Left lung (tissue), 4 donors: ENCODE measurements at regions not wholly inside any gene's neighbourhood (a gene's known extent, or its start where the extent isn't known, plus 50 kb on each side); places are given as distances from the start of the nearest gene placed in this dataset.

Experiments used
- ATAC-seq: fragments of 200-7000 bp; cut with Tn5 transposase; one replicate; pipeline ENCODE4 v1.9.1; 2020; ENCODE audit warnings: moderate library complexity
- DNase-seq, 4 donors: peaks; one replicate each; pipeline ENCODE4 v3.0.0-alpha.2; 2013 to 2020
- H3K27ac ChIP-seq, 2 donors: fragments of 200-600 bp; sonication (generic) in 1 of 2; one replicate each; pipeline versions ENCODE4 v1.5.0 to v1.8.0; 2020 to 2021
- H3K27me3 ChIP-seq, 2 donors: fragments of 200-600 bp; sonication (generic) in 1 of 2; one replicate each; pipeline versions ENCODE4 v1.5.0 to v1.8.0; 2020 to 2021
- H3K36me3 ChIP-seq, 2 donors: fragments of 200-600 bp; sonication (generic) in 1 of 2; one replicate each; pipeline versions ENCODE4 v1.5.0 to v1.8.0; 2020 to 2021
- H3K4me1 ChIP-seq, 2 donors: fragments of 200-600 bp; one replicate each; pipeline ENCODE4 v1.8.0; 2021
- H3K4me3 ChIP-seq, 2 donors: fragments of 200-600 bp; sonication (generic) in 1 of 2; one replicate each; pipeline versions ENCODE4 v1.5.0 to v1.8.0; 2020 to 2021; ENCODE audit warnings: mild to moderate bottlenecking in 1 of 2
- H3K9me3 ChIP-seq, 2 donors: fragments of 200-600 bp; sonication (generic) in 1 of 2; one replicate each; pipeline versions ENCODE4 v1.5.0 to v1.8.0; 2020 to 2021
- CTCF ChIP-seq, 2 donors: fragments of 200-600 bp; sonication (generic) in 1 of 2; IDR thresholded peaks; one replicate each; pipeline versions ENCODE4 v1.5.0 to v1.8.0; 2021; ENCODE audit warnings: antibody characterized with exemption in 2 of 2
- intact Hi-C, 2 donors: fragments of 100-400 bp; cut with DNase I; formaldehyde crosslinking; loops; one replicate each; pipeline versions ENCODE4 v1.11.2 to v1.14.2; 2022
- donor health status: DM: no; HTN: yes; CAD: no.
- donor health status: DM: no; HTN: no; CAD: no.

DNA sequence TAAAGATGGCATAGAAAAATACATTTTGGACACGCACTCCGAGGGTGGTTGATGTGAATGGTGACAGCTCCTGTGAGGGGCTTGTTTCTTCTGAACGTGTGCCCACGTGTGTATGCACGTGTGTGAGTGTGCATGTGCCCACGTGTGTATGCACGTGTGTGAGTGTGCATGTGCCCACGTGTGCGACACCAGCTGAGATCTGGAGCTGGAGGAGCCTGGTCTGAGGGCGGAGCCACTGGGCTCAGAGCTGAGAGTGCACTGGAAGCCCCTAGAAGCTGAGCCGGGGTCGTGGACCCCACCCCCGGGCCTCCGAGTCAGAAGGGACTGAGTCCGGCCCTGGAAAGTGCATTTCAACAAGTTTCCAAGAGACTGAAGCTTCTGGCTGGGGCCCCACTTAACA is 282.5 kb upstream of the IRX4 start:
- H3K4me1 ChIP-seq, result no peaks in the 10 kb centered on the region

DNA sequence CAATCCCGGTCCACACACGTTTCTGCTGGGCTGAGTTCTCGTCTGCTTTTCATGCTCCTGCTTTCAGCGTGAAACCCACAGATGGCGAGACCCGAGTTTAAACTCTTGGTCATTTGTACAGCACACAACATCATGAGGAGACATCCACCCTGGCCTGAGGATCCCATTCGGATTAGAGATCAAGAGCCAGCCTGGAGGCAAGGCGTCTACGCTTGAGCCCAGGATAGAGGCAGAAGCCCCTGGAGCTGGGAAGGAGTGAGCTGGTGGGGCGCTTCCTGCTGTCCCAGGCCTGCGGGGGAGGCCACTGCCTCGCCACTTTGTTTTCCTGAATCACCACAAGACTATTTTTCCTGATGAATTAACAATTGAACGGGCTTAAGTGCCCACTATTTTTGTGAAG is 281.9 kb upstream of the IRX4 start:
- DNase-seq, result no peak
- no peak for TF ChIP-seq CTCF (IDR thresholded peaks at IDR 0.05)
- intact Hi-C loops, result no loop called here
- no peaks in the 10 kb centered on the region for H3K36me3 ChIP-seq
- H3K4me1 ChIP-seq, result no peaks in the 10 kb centered on the region
- H3K9me3 ChIP-seq, result no peaks in the 10 kb centered on the region
- H3K27me3 ChIP-seq, result peaks cover 0 to 39% of the 10 kb centered on the region in 2 donors
- no peak overlapping the region for H3K4me3 ChIP-seq
- no peak overlapping the region for H3K27ac ChIP-seq
- no peak for ATAC-seq

More for the DNA sequence above, 282.5 kb upstream of the IRX4 start:
- Histone ChIP-seq H3K9me3 (no peaks in the 10 kb centered on the region), H3K4me3 (no peak overlapping the region), H3K27ac (no peak overlapping the region), H3K36me3 (no peaks in the 10 kb centered on the region), H3K27me3 (peaks cover 5 to 45% of the 10 kb centered on the region in 2 donors)
- DNase-seq (no peak), ATAC-seq (no peak)
- no peak for TF ChIP-seq CTCF (IDR thresholded peaks at IDR 0.05)
- intact Hi-C loops, result no loop called here

- Histone ChIP-seq H3K4me1 (no peaks in the 10 kb centered on the region), H3K27ac (no peak overlapping the region), H3K4me3 (no peak overlapping the region), H3K36me3 (no peaks in the 10 kb centered on the region), H3K27me3 (peaks cover 0 to 33% of the 10 kb centered on the region in 2 donors), H3K9me3 (no peaks in the 10 kb centered on the region)
- ATAC-seq (no peak), DNase-seq (no peak)
- intact Hi-C loops, result no loop called here
- no peak for TF ChIP-seq CTCF (IDR thresholded peaks at IDR 0.05)
Measured at GRCh38 chr5:2163940-2164490, 281.3 kb upstream of the IRX4 start.

GRCh38 chr5:2163060-2163856 is 280.5 kb upstream of the IRX4 start:
- Histone ChIP-seq H3K27me3 (peaks cover 0 to 28% of the 10 kb centered on the region in 2 donors), H3K27ac (no peak overlapping the region), H3K4me1 (no peaks in the 10 kb centered on the region), H3K4me3 (no peak overlapping the region), H3K9me3 (no peaks in the 10 kb centered on the region), H3K36me3 (no peaks in the 10 kb centered on the region)
- intact Hi-C loops, result no loop called here
- no peak for TF ChIP-seq CTCF (IDR thresholded peaks at IDR 0.05)
- DNase-seq (no peak), ATAC-seq (no peak)

DNA sequence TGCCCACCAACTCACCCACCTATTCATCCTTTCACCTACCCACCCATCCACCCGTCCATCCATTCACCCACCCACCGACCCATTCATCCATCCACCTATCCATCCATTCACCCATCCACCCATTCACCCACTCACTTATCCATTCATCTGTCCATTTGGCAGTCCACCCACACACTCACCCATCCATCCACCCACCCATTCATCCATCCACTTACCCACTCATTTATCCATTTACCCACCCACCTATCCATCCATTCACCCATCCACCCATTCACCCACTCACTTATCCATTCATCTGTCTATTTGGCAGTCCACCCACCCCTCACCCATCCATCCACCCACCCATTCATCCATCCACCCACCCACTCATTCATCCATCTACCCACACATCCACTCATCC is 278.1 kb upstream of the IRX4 start:
- intact Hi-C loops, result no loop called here
- H3K36me3 ChIP-seq, result no peaks in the 10 kb centered on the region
- no peak overlapping the region for H3K27ac ChIP-seq
- no peak for ATAC-seq
- H3K9me3 ChIP-seq, result no peaks in the 10 kb centered on the region
- no peak for TF ChIP-seq CTCF (IDR thresholded peaks at IDR 0.05)
- H3K4me1 ChIP-seq, result no peaks in the 10 kb centered on the region
- DNase-seq, result no peak
- H3K4me3 ChIP-seq, result no peak overlapping the region
- peaks cover 0 to 7% of the 10 kb centered on the region in 2 donors for H3K27me3 ChIP-seq
